Muscle of arm (tissue), 1 donor: ENCODE measurements at regions not wholly inside any gene's neighbourhood (a gene's known extent, or its start where the extent isn't known, plus 50 kb on each side); places are given as distances from the start of the nearest gene placed in this dataset.

Source experiments
- DNase-seq: peaks from one replicate; pipeline ENCODE4 v3.0.0-alpha.2; 2013

DNA sequence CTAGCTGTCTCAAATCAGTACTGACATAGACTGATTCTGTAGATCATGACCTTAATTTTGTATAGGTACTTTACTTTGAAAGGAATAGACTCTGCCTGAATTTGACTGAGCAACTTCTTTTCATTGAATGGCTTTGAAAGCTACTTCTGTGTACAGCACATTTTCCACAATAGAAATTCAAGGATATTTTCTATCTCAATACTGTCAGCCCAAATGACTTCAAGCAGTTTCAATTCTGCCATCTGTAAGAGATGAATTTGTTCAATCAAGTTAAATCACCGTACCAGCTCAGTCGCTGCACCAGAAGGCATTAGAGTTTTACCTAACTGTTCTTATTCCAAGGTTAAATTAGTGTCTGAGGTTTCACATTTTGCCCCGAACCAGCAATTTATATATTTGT lies 107.0 kb upstream of the EYS start:
- no peak for DNase-seq

DNA sequence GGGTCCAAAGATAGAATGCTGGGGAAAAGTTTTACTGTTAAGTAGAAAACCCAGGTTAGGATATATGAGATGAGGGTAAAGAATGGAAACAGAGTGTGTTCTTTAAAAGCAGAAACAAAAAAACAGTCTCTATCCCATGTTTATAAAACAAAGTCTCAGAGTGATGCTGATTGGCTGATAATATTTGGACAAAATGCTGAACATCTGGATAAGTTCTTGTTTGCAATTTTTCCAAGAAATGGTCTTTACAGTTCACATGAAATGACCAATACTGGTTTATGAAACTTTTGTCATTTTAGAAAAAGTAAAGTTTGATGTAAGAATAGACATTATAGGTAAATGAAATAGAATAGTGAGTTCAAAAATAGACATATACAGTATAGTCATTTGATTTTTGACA lies 96.2 kb upstream of the EYS start:
- peak; percentile 15 for DNase-seq

DNA sequence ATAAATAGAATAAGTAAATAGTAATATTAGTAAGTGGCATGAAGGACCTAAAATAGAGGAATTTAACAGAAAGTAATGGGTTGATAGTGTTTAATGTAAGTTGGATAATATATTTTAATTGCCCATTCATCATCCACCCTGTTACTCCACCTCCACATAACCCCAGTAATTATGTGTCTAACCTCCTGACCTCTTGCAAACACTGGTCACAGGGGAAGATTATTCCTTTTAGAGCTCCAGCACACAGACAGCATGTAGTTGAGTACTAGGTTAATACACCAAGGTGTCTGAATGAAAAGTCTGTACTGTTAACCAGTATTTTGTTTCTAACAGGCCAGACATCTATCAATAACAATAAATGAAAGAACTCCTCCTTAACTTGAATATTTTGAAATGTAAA lies 92.4 kb upstream of the EYS start:
- DNase-seq: no peak

DNA sequence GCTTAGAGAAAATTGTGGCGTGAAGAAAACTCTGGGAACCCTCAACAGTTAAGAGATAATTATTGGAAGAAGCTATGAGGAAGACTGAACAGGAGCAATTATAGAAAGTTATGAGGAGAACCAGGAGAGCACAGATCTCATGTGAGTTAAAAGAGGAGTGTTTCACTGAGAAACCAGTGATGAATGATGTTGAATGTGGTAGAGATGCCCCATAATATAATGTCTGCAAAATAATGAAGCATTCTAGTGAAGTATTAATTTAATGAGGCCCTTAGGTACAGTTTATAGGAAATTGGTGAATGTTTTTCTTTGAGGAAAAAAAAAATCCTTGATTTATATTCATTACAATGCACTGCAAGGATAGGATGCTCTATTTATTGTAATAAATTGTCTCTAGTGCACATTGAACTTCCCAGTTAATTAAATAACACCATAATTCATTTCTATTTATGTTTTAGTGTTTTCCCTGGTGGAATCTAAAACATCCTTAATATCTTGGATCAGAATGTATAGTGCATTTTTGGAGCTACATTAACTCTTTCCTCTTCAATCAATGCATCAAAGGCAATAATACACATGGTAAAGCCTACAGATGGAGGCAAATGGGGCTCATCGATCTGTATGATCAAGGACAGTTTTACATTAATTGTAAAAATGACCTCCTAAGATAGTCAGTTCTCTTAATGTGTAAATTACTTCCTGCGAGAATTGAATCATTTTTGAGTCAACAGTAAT lies 91.4 kb upstream of the EYS start:
- DNase-seq: no peak

DNA sequence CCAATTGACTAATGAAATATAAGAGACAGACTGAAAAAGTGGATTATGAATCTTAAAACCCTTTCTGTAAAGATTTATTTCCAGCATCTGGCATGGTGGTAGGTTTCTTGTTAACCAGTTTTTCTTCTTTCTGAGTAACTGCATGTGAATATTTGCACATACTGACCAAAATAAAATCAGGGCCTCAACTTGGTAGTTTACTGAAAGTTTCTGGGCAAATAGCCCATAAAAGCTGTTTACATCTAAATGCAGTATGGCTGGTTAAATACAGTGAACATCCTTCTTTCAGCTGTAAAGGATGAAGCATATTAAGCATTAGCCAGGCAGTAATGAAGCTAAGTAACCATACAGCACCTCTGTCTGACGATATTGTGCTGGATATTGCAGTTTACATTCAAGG lies 83.6 kb upstream of the EYS start:
- DNase-seq: no peak

DNA sequence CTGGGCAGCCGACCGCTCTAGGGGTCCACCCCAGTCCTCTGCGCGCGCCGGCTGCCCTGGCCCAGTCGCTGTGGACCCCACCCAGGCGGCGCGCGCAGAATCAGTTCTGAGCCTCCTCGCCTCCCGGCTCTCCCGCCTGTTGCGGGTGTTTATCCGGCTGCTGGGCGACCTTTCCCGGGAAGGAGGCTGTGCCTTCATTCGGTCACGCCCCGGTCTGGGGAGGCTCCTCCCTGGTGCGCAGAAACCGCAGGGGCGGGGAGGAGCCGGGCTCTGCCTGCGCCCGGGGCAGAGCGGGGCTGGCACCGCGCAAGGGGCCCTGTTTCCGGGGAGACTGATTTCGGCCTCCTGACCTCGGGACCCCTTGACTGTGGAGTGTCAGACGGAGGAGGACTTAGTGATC lies 80.8 kb upstream of the EYS start:
- no peak for DNase-seq

DNA sequence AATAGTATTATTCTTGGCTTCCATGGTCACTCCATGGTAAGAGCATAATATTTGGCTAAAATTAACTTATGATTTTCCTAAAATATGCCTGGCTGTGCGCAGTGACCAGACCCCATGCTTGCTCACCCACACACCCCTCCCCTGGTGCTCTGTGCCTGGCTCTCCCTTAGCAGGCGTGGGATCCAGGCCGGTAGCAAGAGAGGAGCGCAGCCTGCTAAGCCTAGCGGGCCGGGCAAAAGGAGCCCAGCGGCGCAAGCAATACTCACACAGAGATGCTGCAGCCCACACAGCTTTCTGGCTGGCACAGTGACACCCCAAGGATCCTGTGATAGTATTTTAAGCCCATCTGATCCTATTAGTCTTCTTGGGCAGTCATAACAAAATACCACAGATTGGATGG lies 79.8 kb upstream of the EYS start:
- DNase-seq: no peak

DNA sequence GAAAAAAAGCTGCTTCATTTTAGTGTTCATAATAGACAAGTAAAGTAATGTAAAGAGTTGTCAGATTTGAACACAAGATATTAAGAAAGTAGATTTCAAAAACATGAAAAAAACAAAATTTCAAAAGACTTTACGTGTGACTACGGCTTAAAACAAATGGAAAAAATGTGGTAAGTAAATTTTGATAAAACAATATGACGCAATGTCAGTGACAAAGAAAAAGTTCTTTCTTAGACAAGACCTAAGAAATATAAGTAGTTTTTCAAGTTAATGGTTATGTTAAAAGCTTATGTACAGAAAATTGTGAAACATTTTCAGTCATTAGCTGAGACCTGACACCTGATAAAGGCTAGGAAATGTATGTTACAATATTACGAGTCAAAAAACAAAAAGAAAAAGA lies 73.7 kb upstream of the EYS start:
- no peak for DNase-seq

DNA sequence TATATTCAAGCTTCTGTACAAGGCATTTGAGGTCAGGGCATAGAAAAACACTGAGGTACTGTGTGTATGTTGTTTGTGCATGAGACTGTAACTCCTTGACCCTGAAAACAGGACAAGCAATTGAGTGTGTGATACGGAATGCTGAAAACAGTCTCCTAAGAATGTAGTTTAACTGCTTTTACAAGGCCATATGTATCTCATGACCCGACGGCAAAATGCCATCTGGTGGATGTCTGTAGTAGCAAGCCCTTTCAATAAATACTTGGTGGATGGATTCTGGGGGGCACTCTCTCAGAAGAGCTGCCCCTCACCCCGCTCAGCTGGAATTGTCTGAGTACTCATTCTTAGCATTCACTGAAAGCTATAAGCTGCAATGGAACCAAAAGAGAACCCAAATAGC lies 69.3 kb upstream of the EYS start:
- no peak for DNase-seq

DNA sequence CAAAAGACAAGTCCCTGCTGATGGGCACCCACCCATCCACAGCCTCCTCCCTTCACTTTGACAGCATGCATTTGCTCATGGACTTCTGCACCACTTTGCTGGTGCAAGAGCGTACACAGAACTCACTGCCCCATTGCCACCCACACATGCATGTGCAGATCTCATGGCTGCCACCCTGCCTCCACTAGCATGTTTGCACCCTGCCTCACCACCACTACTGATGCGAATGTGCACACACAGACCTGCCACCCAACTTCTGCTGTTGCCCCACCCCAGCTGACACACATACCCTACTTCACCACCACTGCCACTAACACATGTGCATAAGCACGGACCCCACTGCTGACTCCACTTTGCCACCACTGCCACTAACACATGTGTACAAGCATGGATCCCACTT lies 64.9 kb upstream of the EYS start:
- no peak for DNase-seq

DNA sequence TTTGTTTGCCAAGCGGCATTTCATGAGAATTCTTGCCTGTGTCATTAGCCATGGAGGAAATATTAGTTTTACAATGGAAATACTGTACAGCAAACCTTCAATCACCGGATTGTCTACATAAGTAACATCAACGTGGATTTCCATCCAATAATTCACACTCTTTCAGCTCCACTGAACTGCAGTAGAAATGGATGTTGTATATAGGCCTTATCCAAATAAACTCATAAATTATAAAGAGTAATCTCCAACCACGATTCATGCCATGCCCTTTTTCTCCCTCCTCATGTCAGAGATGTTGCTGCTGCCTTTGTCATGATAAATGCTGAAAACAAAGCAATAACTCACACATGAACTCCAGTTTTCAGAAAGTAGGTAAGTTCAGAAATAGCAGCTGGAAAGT lies 54.9 kb upstream of the EYS start:
- DNase-seq: no peak

DNA sequence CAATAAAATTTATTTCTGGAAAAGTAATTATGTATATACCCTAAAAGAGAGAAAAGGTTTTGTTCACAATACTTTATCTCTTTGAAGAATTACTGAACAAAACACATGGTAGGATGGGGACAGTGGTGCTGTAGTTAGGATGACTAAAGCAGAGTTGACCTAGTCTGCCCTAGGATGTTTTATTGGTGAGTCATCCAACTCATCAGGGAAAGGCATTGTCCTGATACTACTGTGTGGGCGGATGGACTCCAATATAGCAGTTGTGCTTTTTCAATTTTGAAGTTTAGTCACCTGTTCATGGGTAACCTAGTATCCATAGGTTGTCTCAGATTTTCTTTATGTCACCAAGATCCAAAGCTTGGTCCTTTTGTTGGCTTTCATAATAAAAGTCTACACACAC lies 53.3 kb upstream of the EYS start:
- no peak for DNase-seq
